HepG2 (cell line): ENCODE measurements at regions not wholly inside any gene's neighbourhood (a gene's known extent, or its start where the extent isn't known, plus 50 kb on each side); places are given as distances from the start of the nearest gene placed in this dataset.

ENCODE experiments used
- ATAC-seq: fragments of 200-7000 bp; cut with Tn5 transposase; 3 replicates; pipeline ENCODE4 v1.9.1; 2020; ENCODE audit warnings: mild to moderate bottlenecking, moderate library complexity
- BruUV-seq: library from RNA; stranded (reverse); fragments of 400-500 nt; replicated peaks from 2 replicates; lab custom pipeline; 2021; lab: Mats Ljungman, UMichigan
- CTCF ChIA-PET: fragments of 300-600 bp; formaldehyde crosslinking; extraction: SDS; loops from one replicate; lab custom pipeline; 2021; ENCODE audit warnings: low total read pairs, inconsistent platforms, low intra/inter-chr PET ratio; lab: Yijun Ruan, JAX
- POLR2A ChIA-PET: fragments of 350-600 bp; sonication (Branson Sonifier 250); formaldehyde crosslinking; loops from one replicate; lab custom pipeline; 2020; ENCODE audit warnings: antibody characterized with exemption, inconsistent platforms; lab: Yijun Ruan, JAX
- DNase-seq: peaks from one replicate; pipeline ENCODE4 v3.0.0-alpha.2; 2015; ENCODE audit warnings: low spot score
- FAIRE-seq: peaks from 3 replicates; lab custom pipeline; 2011; peaks lifted over from hg19 to GRCh38; lab: Jason Lieb, UNC
- H2AFZ ChIP-seq: one replicate; pipeline ENCODE4 v1.6.1; 2011; ENCODE audit warnings: low read length, inconsistent platforms
- H3K27ac ChIP-seq: fragments of 300-600 bp; 3 replicates; pipeline ENCODE4 v1.8.0; 2011; ENCODE audit warnings: mixed run types, mild to moderate bottlenecking, mixed read lengths, low read length, inconsistent platforms; ENCODE audit not compliant: insufficient read depth; ENCODE audit errors: extremely low read length
- H3K27me3 ChIP-seq, 2 experiments: fragments of 200-600 bp in 1 of 2; 2 replicates in 1 of 2; 3 replicates in 1 of 2; pipeline versions ENCODE4 v1.6.0 to v1.8.0; 2011; ENCODE audit warnings: low read length in 2 of 2, mild to moderate bottlenecking in 2 of 2, moderate library complexity in 2 of 2, inconsistent platforms in 1 of 2; ENCODE audit not compliant: insufficient read depth in 2 of 2, control insufficient read depth in 1 of 2
- H3K36me3 ChIP-seq, 2 experiments: fragments of 200-600 bp in 1 of 2; replicated peaks in 1 of 2; 2 replicates in 1 of 2; 3 replicates in 1 of 2; pipeline versions ENCODE4 v1.5.1 to v1.8.0; 2011; ENCODE audit warnings: low read length in 2 of 2, inconsistent platforms in 1 of 2; ENCODE audit not compliant: insufficient read depth in 2 of 2, control insufficient read depth in 1 of 2
- H3K4me1 ChIP-seq: 2 replicates; pipeline ENCODE4 v1.5.1; 2012; ENCODE audit warnings: low read length, inconsistent platforms; ENCODE audit not compliant: insufficient read depth
- H3K4me2 ChIP-seq: 2 replicates; pipeline ENCODE4 v1.6.0; 2011; ENCODE audit warnings: low read depth, low read length, inconsistent platforms
- H3K4me3 ChIP-seq, 3 experiments: fragments of 200-600 bp in 1 of 3; sonication (generic), shearing (Covaris generic) in 1 of 3; replicated peaks in 1 of 3; 2 replicates each; pipeline ENCODE4 v1.5.1; 2011 to 2016; ENCODE audit warnings: low read length in 3 of 3, inconsistent platforms in 2 of 3, low read depth in 2 of 3, mild to moderate bottlenecking in 2 of 3, control low read depth in 1 of 3, mixed read lengths in 1 of 3; ENCODE audit not compliant: insufficient read depth in 1 of 3
- H3K79me2 ChIP-seq: one replicate; pipeline ENCODE4 v1.6.1; 2011; ENCODE audit warnings: low read length, inconsistent platforms; ENCODE audit not compliant: insufficient read depth
- H3K9ac ChIP-seq: 2 replicates; pipeline ENCODE4 v1.6.0; 2011; ENCODE audit warnings: mild to moderate bottlenecking, low read depth, low read length, inconsistent platforms; ENCODE audit not compliant: insufficient read depth
- H3K9me3 ChIP-seq: 2 replicates; pipeline ENCODE4 v1.5.1; 2012; ENCODE audit warnings: mild to moderate bottlenecking, low read length
- H4K20me1 ChIP-seq: 2 replicates; pipeline ENCODE4 v1.6.0; 2011; ENCODE audit warnings: inconsistent platforms, mild to moderate bottlenecking, low read length, moderate library complexity; ENCODE audit not compliant: insufficient read depth
- ARID2 ChIP-seq: sonication (generic); formaldehyde crosslinking; IDR thresholded peaks from 2 replicates; pipeline ENCODE4 v1.8.1; 2022; ENCODE audit warnings: mild to moderate bottlenecking, missing genetic modification reagents, borderline replicate concordance
- ARNT2 ChIP-seq: sonication (generic); formaldehyde crosslinking; IDR thresholded peaks from 2 replicates; pipeline ENCODE4 v1.8.0; 2022; ENCODE audit warnings: mild to moderate bottlenecking, low read depth, missing genetic modification reagents, moderate library complexity
- ATF7 ChIP-seq, 2 experiments: fragments of 450-650 bp in 1 of 2; sonication (generic) in 1 of 2; formaldehyde crosslinking in 1 of 2; IDR thresholded peaks; 2 replicates each; pipeline versions ENCODE4 v1.4.0 to v1.6.1; 2016 to 2020; ENCODE audit warnings: antibody characterized with exemption in 1 of 2, mild to moderate bottlenecking in 1 of 2, missing genetic modification reagents in 1 of 2
- CEBPB ChIP-seq: IDR thresholded peaks from 2 replicates; pipeline ENCODE4 v1.6.1; 2011; ENCODE audit warnings: low read depth, low read length, improper control_type of control experiment, borderline replicate concordance
- MTA3 ChIP-seq: sonication (generic); formaldehyde crosslinking; IDR thresholded peaks from 2 replicates; pipeline ENCODE4 v1.4.0; 2020; ENCODE audit warnings: missing genetic modification reagents
- ZMYM2 ChIP-seq: sonication (generic); formaldehyde crosslinking; IDR thresholded peaks from 2 replicates; pipeline ENCODE4 v1.8.0; 2022; ENCODE audit warnings: mild to moderate bottlenecking, missing genetic modification reagents
- ZNF850 ChIP-seq: sonication (generic); formaldehyde crosslinking; conservative IDR thresholded peaks from 2 replicates; pipeline ENCODE4 v1.9.0; 2021; ENCODE audit warnings: mild to moderate bottlenecking, missing genetic modification reagents
- WGBS: methylation state at CpG from one replicate; pipeline ENCODE4 v1.1.6; 2017; ENCODE audit warnings: low lambda C conversion rate; 5-methylcytosine and 5-hydroxymethylcytosine counted together
- in situ Hi-C: cut with HindIII; loops from 2 replicates; pipeline ENCODE4 v1.10.0; 2017; ENCODE audit warnings: low pct_unique_long_range_greater_than_20kb; ENCODE audit not compliant: extremely low pct_ligation_motif_present
- intact Hi-C: fragments of 100-400 bp; cut with micrococcal nuclease; formaldehyde crosslinking; loops from one replicate; pipeline ENCODE4 v1.10.0; 2022; ENCODE audit not compliant: unreplicated experiment
- TF ChIP-seq, protein P1 (sequence below): sonication (generic); formaldehyde crosslinking; IDR thresholded peaks from 2 replicates; pipeline ENCODE4 v1.4.0; 2020; ENCODE audit warnings: missing genetic modification reagents
- TF ChIP-seq, protein P2 (sequence below): IDR thresholded peaks from 2 replicates; pipeline ENCODE4 v1.4.0; 2020; ENCODE audit warnings: mild to moderate bottlenecking, missing genetic modification reagents
- TF ChIP-seq, protein P3 (sequence below): sonication (generic); formaldehyde crosslinking; IDR thresholded peaks from 2 replicates; pipeline ENCODE4 v1.4.0; 2020; ENCODE audit warnings: missing genetic modification reagents, borderline replicate concordance
- TF ChIP-seq, protein P4 (sequence below): sonication (generic); formaldehyde crosslinking; IDR thresholded peaks from 2 replicates; pipeline ENCODE4 v1.4.0; 2020; ENCODE audit warnings: missing genetic modification reagents
- TF ChIP-seq, protein P5 (sequence below): sonication (generic); formaldehyde crosslinking; IDR thresholded peaks from 2 replicates; pipeline ENCODE4 v1.8.0; 2022; ENCODE audit warnings: missing genetic modification reagents, low read depth, mild to moderate bottlenecking, borderline replicate concordance

DNA sequence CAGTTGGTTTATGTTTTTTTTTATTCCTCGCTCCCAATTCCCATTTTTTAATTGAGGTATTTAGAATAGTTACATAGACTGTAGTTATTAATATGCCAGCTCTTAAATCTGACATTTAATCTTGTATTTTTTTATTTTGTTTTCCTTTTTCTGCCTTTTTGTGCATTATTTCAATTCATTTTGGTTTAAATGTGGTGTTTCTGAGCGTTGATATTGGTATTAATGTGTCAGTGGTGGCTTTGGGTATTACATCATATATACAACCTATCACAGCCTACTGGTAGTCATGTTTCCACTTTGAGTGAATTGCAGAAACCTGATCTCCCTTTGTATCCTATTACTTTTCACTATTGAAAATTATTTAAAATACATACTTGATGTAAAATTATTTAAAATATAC, 1027.3 kb downstream of the KCNT2 start:
- H2AFZ ChIP-seq, result no peak overlapping the region
- H3K4me2 ChIP-seq, result no peak overlapping the region
- no TSS peak for BruUV-seq
- in situ Hi-C loops, result no loop called here
- no peaks in the 10 kb centered on the region for H4K20me1 ChIP-seq
- CTCF ChIA-PET, result no interaction called here
- H3K4me1 ChIP-seq, result no peaks in the 10 kb centered on the region
- 31% methylated on average over 2 of the region's 2 CpGs for WGBS
- FAIRE-seq, result no peak
- no peak overlapping the region for H3K27ac ChIP-seq
- POLR2A ChIA-PET, result no interaction called here
- H3K4me3 ChIP-seq, result no peak overlapping the region
- DNase-seq, result no peak
- no peak overlapping the region for H3K9ac ChIP-seq
- intact Hi-C loops, result no loop called here
- H3K9me3 ChIP-seq, result no peaks in the 10 kb centered on the region
- no peaks in the 10 kb centered on the region for H3K27me3 ChIP-seq
- no peak; the same call in 2 of the 3 replicates for ATAC-seq
- H3K36me3 ChIP-seq, result no peaks in the 10 kb centered on the region
- H3K79me2 ChIP-seq, result no peaks in the 10 kb centered on the region
- TF ChIP-seq ARID2, result no peak
- TF ChIP-seq CEBPB, result peak; percentile 22; the same call in 1 of the 2 replicates
- TF ChIP-seq ATF7 (IDR thresholded peaks at IDR 0.05), result 0 out of 2 replicates have a peak, but pooled peaks have one; percentile 6
- no peak for TF ChIP-seq ATF7 (CRISPR knock-in tag; IDR thresholded peaks at IDR 0.05)
- TF ChIP-seq, protein P1, sequence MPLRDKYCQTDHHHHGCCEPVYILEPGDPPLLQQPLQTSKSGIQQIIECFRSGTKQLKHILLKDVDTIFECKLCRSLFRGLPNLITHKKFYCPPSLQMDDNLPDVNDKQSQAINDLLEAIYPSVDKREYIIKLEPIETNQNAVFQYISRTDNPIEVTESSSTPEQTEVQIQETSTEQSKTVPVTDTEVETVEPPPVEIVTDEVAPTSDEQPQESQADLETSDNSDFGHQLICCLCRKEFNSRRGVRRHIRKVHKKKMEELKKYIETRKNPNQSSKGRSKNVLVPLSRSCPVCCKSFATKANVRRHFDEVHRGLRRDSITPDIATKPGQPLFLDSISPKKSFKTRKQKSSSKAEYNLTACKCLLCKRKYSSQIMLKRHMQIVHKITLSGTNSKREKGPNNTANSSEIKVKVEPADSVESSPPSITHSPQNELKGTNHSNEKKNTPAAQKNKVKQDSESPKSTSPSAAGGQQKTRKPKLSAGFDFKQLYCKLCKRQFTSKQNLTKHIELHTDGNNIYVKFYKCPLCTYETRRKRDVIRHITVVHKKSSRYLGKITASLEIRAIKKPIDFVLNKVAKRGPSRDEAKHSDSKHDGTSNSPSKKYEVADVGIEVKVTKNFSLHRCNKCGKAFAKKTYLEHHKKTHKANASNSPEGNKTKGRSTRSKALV (CRISPR knock-in tag), result no peak
- TF ChIP-seq, protein P2, sequence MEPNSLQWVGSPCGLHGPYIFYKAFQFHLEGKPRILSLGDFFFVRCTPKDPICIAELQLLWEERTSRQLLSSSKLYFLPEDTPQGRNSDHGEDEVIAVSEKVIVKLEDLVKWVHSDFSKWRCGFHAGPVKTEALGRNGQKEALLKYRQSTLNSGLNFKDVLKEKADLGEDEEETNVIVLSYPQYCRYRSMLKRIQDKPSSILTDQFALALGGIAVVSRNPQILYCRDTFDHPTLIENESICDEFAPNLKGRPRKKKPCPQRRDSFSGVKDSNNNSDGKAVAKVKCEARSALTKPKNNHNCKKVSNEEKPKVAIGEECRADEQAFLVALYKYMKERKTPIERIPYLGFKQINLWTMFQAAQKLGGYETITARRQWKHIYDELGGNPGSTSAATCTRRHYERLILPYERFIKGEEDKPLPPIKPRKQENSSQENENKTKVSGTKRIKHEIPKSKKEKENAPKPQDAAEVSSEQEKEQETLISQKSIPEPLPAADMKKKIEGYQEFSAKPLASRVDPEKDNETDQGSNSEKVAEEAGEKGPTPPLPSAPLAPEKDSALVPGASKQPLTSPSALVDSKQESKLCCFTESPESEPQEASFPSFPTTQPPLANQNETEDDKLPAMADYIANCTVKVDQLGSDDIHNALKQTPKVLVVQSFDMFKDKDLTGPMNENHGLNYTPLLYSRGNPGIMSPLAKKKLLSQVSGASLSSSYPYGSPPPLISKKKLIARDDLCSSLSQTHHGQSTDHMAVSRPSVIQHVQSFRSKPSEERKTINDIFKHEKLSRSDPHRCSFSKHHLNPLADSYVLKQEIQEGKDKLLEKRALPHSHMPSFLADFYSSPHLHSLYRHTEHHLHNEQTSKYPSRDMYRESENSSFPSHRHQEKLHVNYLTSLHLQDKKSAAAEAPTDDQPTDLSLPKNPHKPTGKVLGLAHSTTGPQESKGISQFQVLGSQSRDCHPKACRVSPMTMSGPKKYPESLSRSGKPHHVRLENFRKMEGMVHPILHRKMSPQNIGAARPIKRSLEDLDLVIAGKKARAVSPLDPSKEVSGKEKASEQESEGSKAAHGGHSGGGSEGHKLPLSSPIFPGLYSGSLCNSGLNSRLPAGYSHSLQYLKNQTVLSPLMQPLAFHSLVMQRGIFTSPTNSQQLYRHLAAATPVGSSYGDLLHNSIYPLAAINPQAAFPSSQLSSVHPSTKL (CRISPR knock-in tag), result no peak
- TF ChIP-seq ZNF850 (CRISPR knock-in tag), result no peak
- TF ChIP-seq, protein P3, sequence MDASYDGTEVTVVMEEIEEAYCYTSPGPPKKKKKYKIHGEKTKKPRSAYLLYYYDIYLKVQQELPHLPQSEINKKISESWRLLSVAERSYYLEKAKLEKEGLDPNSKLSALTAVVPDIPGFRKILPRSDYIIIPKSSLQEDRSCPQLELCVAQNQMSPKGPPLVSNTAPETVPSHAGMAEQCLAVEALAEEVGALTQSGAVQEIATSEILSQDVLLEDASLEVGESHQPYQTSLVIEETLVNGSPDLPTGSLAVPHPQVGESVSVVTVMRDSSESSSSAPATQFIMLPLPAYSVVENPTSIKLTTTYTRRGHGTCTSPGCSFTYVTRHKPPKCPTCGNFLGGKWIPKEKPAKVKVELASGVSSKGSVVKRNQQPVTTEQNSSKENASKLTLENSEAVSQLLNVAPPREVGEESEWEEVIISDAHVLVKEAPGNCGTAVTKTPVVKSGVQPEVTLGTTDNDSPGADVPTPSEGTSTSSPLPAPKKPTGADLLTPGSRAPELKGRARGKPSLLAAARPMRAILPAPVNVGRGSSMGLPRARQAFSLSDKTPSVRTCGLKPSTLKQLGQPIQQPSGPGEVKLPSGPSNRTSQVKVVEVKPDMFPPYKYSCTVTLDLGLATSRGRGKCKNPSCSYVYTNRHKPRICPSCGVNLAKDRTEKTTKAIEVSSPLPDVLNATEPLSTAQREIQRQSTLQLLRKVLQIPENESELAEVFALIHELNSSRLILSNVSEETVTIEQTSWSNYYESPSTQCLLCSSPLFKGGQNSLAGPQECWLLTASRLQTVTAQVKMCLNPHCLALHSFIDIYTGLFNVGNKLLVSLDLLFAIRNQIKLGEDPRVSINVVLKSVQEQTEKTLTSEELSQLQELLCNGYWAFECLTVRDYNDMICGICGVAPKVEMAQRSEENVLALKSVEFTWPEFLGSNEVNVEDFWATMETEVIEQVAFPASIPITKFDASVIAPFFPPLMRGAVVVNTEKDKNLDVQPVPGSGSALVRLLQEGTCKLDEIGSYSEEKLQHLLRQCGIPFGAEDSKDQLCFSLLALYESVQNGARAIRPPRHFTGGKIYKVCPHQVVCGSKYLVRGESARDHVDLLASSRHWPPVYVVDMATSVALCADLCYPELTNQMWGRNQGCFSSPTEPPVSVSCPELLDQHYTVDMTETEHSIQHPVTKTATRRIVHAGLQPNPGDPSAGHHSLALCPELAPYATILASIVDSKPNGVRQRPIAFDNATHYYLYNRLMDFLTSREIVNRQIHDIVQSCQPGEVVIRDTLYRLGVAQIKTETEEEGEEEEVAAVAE (CRISPR knock-in tag), result no peak
- TF ChIP-seq, protein P4, sequence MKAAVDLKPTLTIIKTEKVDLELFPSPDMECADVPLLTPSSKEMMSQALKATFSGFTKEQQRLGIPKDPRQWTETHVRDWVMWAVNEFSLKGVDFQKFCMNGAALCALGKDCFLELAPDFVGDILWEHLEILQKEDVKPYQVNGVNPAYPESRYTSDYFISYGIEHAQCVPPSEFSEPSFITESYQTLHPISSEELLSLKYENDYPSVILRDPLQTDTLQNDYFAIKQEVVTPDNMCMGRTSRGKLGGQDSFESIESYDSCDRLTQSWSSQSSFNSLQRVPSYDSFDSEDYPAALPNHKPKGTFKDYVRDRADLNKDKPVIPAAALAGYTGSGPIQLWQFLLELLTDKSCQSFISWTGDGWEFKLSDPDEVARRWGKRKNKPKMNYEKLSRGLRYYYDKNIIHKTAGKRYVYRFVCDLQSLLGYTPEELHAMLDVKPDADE (CRISPR knock-in tag), result no peak
- TF ChIP-seq, protein P5, sequence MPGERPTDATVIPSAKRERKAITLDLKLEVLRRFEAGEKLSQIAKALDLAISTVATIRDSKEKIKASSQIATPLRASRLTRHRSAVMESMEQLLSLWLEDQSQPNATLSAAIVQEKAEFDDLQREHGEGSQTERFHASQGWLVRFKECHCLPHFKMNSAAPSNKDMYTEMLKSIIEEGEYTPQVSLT (CRISPR knock-in tag), result no peak
- TF ChIP-seq ZMYM2 (CRISPR knock-in tag), result no peak
- TF ChIP-seq ARNT2, result no peak
- TF ChIP-seq MTA3 (CRISPR knock-in tag), result no peak
